Mesenchymal stem cell (in vitro differentiated cells and primary cell): ENCODE measurements at regions not wholly inside any gene's neighbourhood (a gene's known extent, or its start where the extent isn't known, plus 50 kb on each side); places are given as distances from the start of the nearest gene placed in this dataset.
A peak's percentile ranks its signal among the peaks of the same experiment; 100 is the strongest.

Source experiments
- DNase-seq: peaks from one replicate; pipeline ENCODE4 v3.0.0-alpha.2; 2013
- H2AFZ ChIP-seq: one replicate; pipeline ENCODE4 v1.6.1; 2013; ENCODE audit warnings: low read depth, mild to moderate bottlenecking, control low read depth, inconsistent platforms, low read length, moderate library complexity
- H2AK5ac ChIP-seq: 2 replicates; pipeline ENCODE4 v1.6.1; 2013; ENCODE audit warnings: low read length, moderate library complexity, mild to moderate bottlenecking, inconsistent platforms; ENCODE audit not compliant: severe bottlenecking
- H2BK120ac ChIP-seq: one replicate; pipeline ENCODE4 v1.6.1; 2013; ENCODE audit warnings: low read depth, mild to moderate bottlenecking, inconsistent platforms, low read length, moderate library complexity
- H2BK12ac ChIP-seq, 2 experiments: one replicate each; pipeline ENCODE4 v1.6.1; 2013; ENCODE audit warnings: inconsistent platforms in 2 of 2, low read length in 2 of 2, mild to moderate bottlenecking in 2 of 2, moderate library complexity in 2 of 2, control low read depth in 1 of 2
- H2BK15ac ChIP-seq: one replicate; pipeline ENCODE4 v1.6.1; 2013; ENCODE audit warnings: mild to moderate bottlenecking, low read depth, inconsistent platforms; ENCODE audit not compliant: poor library complexity, severe bottlenecking
- H2BK5ac ChIP-seq: 2 replicates; pipeline ENCODE4 v1.6.1; 2013; ENCODE audit warnings: low read depth, mild to moderate bottlenecking, low read length, control low read depth, inconsistent platforms; ENCODE audit not compliant: poor library complexity, severe bottlenecking
- H3K14ac ChIP-seq, 2 experiments: one replicate each; pipeline ENCODE4 v1.6.1; 2013; ENCODE audit warnings: inconsistent platforms in 2 of 2, low read length in 2 of 2, control low read depth in 1 of 2, mild to moderate bottlenecking in 1 of 2, moderate library complexity in 1 of 2
- H3K18ac ChIP-seq, 2 experiments: one replicate each; pipeline ENCODE4 v1.6.1; 2013; ENCODE audit warnings: inconsistent platforms in 2 of 2, low read length in 2 of 2, control low read depth in 1 of 2, low read depth in 1 of 2, mild to moderate bottlenecking in 1 of 2
- H3K23ac ChIP-seq, 2 experiments: one replicate each; pipeline ENCODE4 v1.6.1; 2013; ENCODE audit warnings: inconsistent platforms in 2 of 2, low read length in 2 of 2, mild to moderate bottlenecking in 2 of 2, moderate library complexity in 2 of 2, control low read depth in 1 of 2
- H3K27ac ChIP-seq: 2 replicates; pipeline ENCODE4 v1.5.1; 2013; ENCODE audit warnings: mild to moderate bottlenecking, moderate library complexity, low read length, control low read depth, inconsistent platforms; ENCODE audit not compliant: poor library complexity, severe bottlenecking
- H3K27me3 ChIP-seq, 2 experiments: 2 replicates each; pipeline versions ENCODE4 v1.6.1 to v1.7.0; 2013; ENCODE audit warnings: low read length in 2 of 2, mild to moderate bottlenecking in 2 of 2, moderate library complexity in 2 of 2, control low read depth in 1 of 2, inconsistent platforms in 1 of 2; ENCODE audit not compliant: control insufficient read depth in 1 of 2, insufficient read depth in 1 of 2
- H3K36me3 ChIP-seq, 2 experiments: 2 replicates each; pipeline versions ENCODE4 v1.6.1 to v1.7.0; 2013; ENCODE audit warnings: low read length in 2 of 2, control low read depth in 1 of 2, inconsistent platforms in 1 of 2, low read depth in 1 of 2, mild to moderate bottlenecking in 1 of 2; ENCODE audit not compliant: insufficient read depth in 2 of 2, control insufficient read depth in 1 of 2
- H3K4ac ChIP-seq, 2 experiments: one replicate each; pipeline ENCODE4 v1.6.1; 2013; ENCODE audit warnings: inconsistent platforms in 2 of 2, low read length in 2 of 2, mild to moderate bottlenecking in 2 of 2, moderate library complexity in 2 of 2, control low read depth in 1 of 2, low read depth in 1 of 2
- H3K4me1 ChIP-seq: 2 replicates; pipeline ENCODE4 v1.6.1; 2013; ENCODE audit warnings: low read depth, low read length, control low read depth; ENCODE audit not compliant: control insufficient read depth, insufficient read depth
- H3K4me2 ChIP-seq: 2 replicates; pipeline ENCODE4 v1.6.1; 2013; ENCODE audit warnings: low read length, mild to moderate bottlenecking, inconsistent platforms; ENCODE audit not compliant: poor library complexity, severe bottlenecking
- H3K4me3 ChIP-seq, 2 experiments: 2 replicates each; pipeline versions ENCODE4 v1.5.1 to v1.7.0; 2013; ENCODE audit warnings: low read length in 2 of 2, mild to moderate bottlenecking in 2 of 2, control low read depth in 1 of 2, low read depth in 1 of 2; ENCODE audit not compliant: insufficient read depth in 1 of 2
- H3K79me1 ChIP-seq: replicated peaks from 2 replicates; pipeline ENCODE4 v1.6.1; 2013; ENCODE audit warnings: mild to moderate bottlenecking, control low read depth, low read length, inconsistent platforms; ENCODE audit not compliant: poor library complexity, severe bottlenecking
- H3K9ac ChIP-seq: 2 replicates; pipeline ENCODE4 v1.7.0; 2013; ENCODE audit warnings: mild to moderate bottlenecking, low read length, moderate library complexity
- H3K9me3 ChIP-seq: 2 replicates; pipeline ENCODE4 v1.7.0; 2013; ENCODE audit warnings: mild to moderate bottlenecking, low read length; ENCODE audit not compliant: control insufficient read depth
- H4K8ac ChIP-seq: one replicate; pipeline ENCODE4 v1.6.1; 2013; ENCODE audit warnings: inconsistent platforms, mild to moderate bottlenecking, low read length, moderate library complexity
- H4K91ac ChIP-seq: one replicate; pipeline ENCODE4 v1.6.1; 2013; ENCODE audit warnings: mild to moderate bottlenecking, low read length, inconsistent platforms
- WGBS: methylation state at CpG from one replicate; pipeline ENCODE4 v1.1.7; 2013; ENCODE audit warnings: mixed read lengths; 5-methylcytosine and 5-hydroxymethylcytosine counted together

- WGBS = 71% methylated on average over 5 of the region's 10 CpGs
Observed at GRCh38 chr18:75654851-75655751, 227.6 kb upstream of the SMIM21 start.

GRCh38 chr18:75654386-75654785, 226.9 kb upstream of the SMIM21 start:
- no peak for DNase-seq
- Histone ChIP-seq H2AFZ (no peak overlapping the region), H2AK5ac (no peak overlapping the region), H3K9ac (no peak overlapping the region), H3K4me1 (no peaks in the 10 kb centered on the region), H3K36me3 (no peaks in the 10 kb centered on the region), H3K14ac (no peak overlapping the region), H4K8ac (no peak overlapping the region), H3K23ac (no peak overlapping the region), H3K79me1 (no peaks in the 10 kb centered on the region), H2BK5ac (no peak overlapping the region), H2BK120ac (no peak overlapping the region), H3K4me3 (no peak overlapping the region), H3K4me2 (no peak overlapping the region), H3K9me3 (no peaks in the 10 kb centered on the region), H3K27ac (no peak overlapping the region), H2BK15ac (no peak overlapping the region), H3K18ac (no peak overlapping the region), H3K27me3 (peaks cover 0 to 9% of the 10 kb centered on the region in 2 experiments), H4K91ac (no peak overlapping the region), H3K4ac (no peak overlapping the region), H2BK12ac (no peak overlapping the region)
- WGBS = 86% methylated on average over 6 of the region's 6 CpGs

More at GRCh38 chr18:75654851-75655751, 227.6 kb upstream of the SMIM21 start:
- no peak for DNase-seq
- Histone ChIP-seq H2BK12ac (no peak overlapping the region), H3K79me1 (no peaks in the 10 kb centered on the region), H2BK5ac (no peak overlapping the region), H3K9me3 (no peaks in the 10 kb centered on the region), H2AFZ (no peak overlapping the region), H2AK5ac (no peak overlapping the region), H2BK120ac (no peak overlapping the region), H3K4me2 (no peak overlapping the region), H3K9ac (peak overlapping the region; percentile 32), H3K27me3 (peaks cover 0 to 6% of the 10 kb centered on the region in 2 experiments), H3K27ac (no peak overlapping the region), H3K4me3 (no peak overlapping the region), H4K91ac (no peak overlapping the region), H3K18ac (no peak overlapping the region), H2BK15ac (no peak overlapping the region), H3K36me3 (no peaks in the 10 kb centered on the region), H4K8ac (no peak overlapping the region), H3K4me1 (no peaks in the 10 kb centered on the region), H3K23ac (no peak overlapping the region), H3K14ac (no peak overlapping the region), H3K4ac (no peak overlapping the region)

- no peak overlapping the region for H2BK120ac ChIP-seq
- H3K4me3 ChIP-seq = no peak overlapping the region
- H3K18ac ChIP-seq = no peak overlapping the region
- H2BK12ac ChIP-seq = no peak overlapping the region
- H3K9me3 ChIP-seq = no peaks in the 10 kb centered on the region
- H3K79me1 ChIP-seq = no peaks in the 10 kb centered on the region
- no peak overlapping the region for H3K4ac ChIP-seq
- H3K36me3 ChIP-seq = no peaks in the 10 kb centered on the region
- no peak for DNase-seq
- no peak overlapping the region for H2AK5ac ChIP-seq
- H4K91ac ChIP-seq = no peak overlapping the region
- H2AFZ ChIP-seq = no peak overlapping the region
- H3K27me3 ChIP-seq = peaks cover 0 to 13% of the 10 kb centered on the region in 2 experiments
- no peak overlapping the region for H3K9ac ChIP-seq
- H3K4me1 ChIP-seq = no peaks in the 10 kb centered on the region
- H2BK15ac ChIP-seq = no peak overlapping the region
- H3K14ac ChIP-seq = no peak overlapping the region
- no peak overlapping the region for H2BK5ac ChIP-seq
- H3K27ac ChIP-seq = no peak overlapping the region
- no peak overlapping the region for H3K4me2 ChIP-seq
- H4K8ac ChIP-seq = no peak overlapping the region
- 90% methylated on average over 2 of the region's 2 CpGs for WGBS
- no peak overlapping the region for H3K23ac ChIP-seq
Observed at GRCh38 chr18:75652528-75652927, 225.0 kb upstream of the SMIM21 start.

GRCh38 chr18:75644871-75645270, 217.4 kb upstream of the SMIM21 start:
- no peaks in the 10 kb centered on the region for H3K4me1 ChIP-seq
- no peak overlapping the region for H2BK120ac ChIP-seq
- H3K79me1 ChIP-seq = no peaks in the 10 kb centered on the region
- H3K9me3 ChIP-seq = no peaks in the 10 kb centered on the region
- H4K91ac ChIP-seq = no peak overlapping the region
- peaks cover 0 to 35% of the 10 kb centered on the region in 2 experiments for H3K27me3 ChIP-seq
- no peak for DNase-seq
- H2BK15ac ChIP-seq = no peak overlapping the region
- H3K9ac ChIP-seq = no peak overlapping the region
- H2AK5ac ChIP-seq = no peak overlapping the region
- no peak overlapping the region for H3K18ac ChIP-seq
- no peak overlapping the region for H2BK5ac ChIP-seq
- H2AFZ ChIP-seq = no peak overlapping the region
- no peak overlapping the region for H3K4me3 ChIP-seq
- H4K8ac ChIP-seq = no peak overlapping the region
- H3K23ac ChIP-seq = no peak overlapping the region
- no peaks in the 10 kb centered on the region for H3K36me3 ChIP-seq
- 94% methylated on average over 6 of the region's 6 CpGs for WGBS
- no peak overlapping the region for H3K4me2 ChIP-seq
- H3K27ac ChIP-seq = no peak overlapping the region
- H2BK12ac ChIP-seq = no peak overlapping the region
- no peak overlapping the region for H3K4ac ChIP-seq
- H3K14ac ChIP-seq = no peak overlapping the region
